ENCODE measurements at regions not wholly inside any gene's neighbourhood (a gene's known extent, or its start where the extent isn't known, plus 50 kb on each side); places are given as distances from the start of the nearest gene placed in this dataset.
A peak's percentile ranks its signal among the peaks of the same experiment; 100 is the strongest.

DNA sequence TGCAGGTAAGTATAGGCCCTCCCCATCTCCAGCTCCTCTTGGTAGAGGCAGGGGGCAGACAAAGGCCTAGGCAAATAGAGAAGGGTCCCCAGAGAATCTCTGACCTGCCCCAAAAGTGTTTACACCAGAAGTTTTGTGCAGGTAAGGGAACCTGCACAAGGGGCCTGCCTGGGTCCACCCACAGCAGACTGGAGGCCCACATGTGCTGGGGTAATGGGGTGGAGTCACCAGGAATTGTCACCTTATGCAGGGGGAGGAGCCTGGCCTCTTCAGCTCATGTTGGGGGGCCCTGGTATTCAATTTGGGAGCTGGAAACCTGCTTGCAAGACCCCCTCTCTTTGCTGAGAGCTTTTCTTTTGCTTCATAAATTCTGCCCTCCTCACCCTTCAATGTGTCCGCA is 302.7 kb downstream of the ZEB1 start:
- TF ChIP-seq POLR2AphosphoS5 (IDR thresholded peaks at IDR 0.05; ENCODE audit: low read depth, low read length) (no peak), SIN3A (IDR thresholded peaks at IDR 0.05; ENCODE audit: borderline replicate concordance, insufficient read depth, low read length) (no peak), TAF1 (IDR thresholded peaks at IDR 0.05; ENCODE audit: borderline replicate concordance, insufficient read depth, low read length) (no peak), FOXP2 (optimal IDR thresholded peaks at IDR 0.05; ENCODE audit: borderline replicate concordance, extremely low read depth, extremely low read length, insufficient read depth) (no peak)
- TF ChIP-seq, protein P1, sequence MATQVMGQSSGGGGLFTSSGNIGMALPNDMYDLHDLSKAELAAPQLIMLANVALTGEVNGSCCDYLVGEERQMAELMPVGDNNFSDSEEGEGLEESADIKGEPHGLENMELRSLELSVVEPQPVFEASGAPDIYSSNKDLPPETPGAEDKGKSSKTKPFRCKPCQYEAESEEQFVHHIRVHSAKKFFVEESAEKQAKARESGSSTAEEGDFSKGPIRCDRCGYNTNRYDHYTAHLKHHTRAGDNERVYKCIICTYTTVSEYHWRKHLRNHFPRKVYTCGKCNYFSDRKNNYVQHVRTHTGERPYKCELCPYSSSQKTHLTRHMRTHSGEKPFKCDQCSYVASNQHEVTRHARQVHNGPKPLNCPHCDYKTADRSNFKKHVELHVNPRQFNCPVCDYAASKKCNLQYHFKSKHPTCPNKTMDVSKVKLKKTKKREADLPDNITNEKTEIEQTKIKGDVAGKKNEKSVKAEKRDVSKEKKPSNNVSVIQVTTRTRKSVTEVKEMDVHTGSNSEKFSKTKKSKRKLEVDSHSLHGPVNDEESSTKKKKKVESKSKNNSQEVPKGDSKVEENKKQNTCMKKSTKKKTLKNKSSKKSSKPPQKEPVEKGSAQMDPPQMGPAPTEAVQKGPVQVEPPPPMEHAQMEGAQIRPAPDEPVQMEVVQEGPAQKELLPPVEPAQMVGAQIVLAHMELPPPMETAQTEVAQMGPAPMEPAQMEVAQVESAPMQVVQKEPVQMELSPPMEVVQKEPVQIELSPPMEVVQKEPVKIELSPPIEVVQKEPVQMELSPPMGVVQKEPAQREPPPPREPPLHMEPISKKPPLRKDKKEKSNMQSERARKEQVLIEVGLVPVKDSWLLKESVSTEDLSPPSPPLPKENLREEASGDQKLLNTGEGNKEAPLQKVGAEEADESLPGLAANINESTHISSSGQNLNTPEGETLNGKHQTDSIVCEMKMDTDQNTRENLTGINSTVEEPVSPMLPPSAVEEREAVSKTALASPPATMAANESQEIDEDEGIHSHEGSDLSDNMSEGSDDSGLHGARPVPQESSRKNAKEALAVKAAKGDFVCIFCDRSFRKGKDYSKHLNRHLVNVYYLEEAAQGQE (IDR thresholded peaks at IDR 0.05; ENCODE audit: insufficient read depth in 1 of 2, low read depth in 2 of 2, low read length in 2 of 2) = no peak

DNA sequence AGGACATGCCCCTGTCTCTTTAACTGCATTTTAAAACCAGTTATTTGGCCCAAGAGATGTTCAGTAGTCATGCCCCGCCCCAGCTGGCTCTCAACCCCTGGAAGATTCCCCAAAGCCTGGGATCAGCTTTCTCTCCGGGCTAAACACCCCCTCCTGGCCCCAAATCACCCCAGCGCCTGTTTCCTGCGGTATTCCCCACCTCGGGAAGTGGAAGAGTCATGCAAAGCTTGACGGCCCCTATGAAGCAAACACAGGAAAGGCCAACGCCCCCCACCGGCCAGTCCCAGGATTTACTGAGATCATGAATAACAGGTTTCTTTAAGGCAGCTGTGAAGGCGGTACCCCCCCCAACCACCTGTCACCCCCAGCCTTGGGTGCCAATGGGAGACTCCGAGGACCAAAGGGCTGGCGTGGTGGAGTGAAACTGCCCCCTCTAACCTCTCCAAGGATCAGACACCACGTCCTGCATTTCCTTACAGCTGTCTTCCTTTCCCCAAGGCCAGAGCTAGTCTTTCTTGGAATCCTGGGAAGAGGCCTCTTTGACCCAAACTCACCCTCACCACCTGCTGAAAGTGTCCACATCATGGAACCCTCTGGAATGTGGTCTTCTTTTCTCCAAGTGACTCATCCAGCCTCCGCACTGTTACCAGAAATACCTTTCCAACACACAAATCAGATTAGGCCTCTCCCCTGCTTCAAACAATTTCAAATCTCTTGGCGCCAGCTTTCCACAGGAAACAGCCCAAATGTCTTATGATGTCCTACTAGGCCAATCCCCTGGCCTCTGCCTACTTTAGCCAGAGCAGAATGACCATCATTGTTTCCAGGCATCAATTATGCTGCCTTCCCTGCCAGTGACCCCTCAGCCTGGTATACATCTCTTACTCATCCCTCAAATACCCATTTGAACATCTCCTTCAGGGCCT is 301.5 kb downstream of the ZEB1 start:
- TF ChIP-seq SIN3A (IDR thresholded peaks at IDR 0.05; ENCODE audit: borderline replicate concordance, insufficient read depth, low read length) (no peak), POLR2AphosphoS5 (IDR thresholded peaks at IDR 0.05; ENCODE audit: low read depth, low read length) (no peak), FOXP2 (optimal IDR thresholded peaks at IDR 0.05; ENCODE audit: borderline replicate concordance, extremely low read depth, extremely low read length, insufficient read depth) (no peak), TAF1 (IDR thresholded peaks at IDR 0.05; ENCODE audit: borderline replicate concordance, insufficient read depth, low read length) (no peak)
- TF ChIP-seq, protein P1 (IDR thresholded peaks at IDR 0.05; ENCODE audit: insufficient read depth in 1 of 2, low read depth in 2 of 2, low read length in 2 of 2) = no peak

DNA sequence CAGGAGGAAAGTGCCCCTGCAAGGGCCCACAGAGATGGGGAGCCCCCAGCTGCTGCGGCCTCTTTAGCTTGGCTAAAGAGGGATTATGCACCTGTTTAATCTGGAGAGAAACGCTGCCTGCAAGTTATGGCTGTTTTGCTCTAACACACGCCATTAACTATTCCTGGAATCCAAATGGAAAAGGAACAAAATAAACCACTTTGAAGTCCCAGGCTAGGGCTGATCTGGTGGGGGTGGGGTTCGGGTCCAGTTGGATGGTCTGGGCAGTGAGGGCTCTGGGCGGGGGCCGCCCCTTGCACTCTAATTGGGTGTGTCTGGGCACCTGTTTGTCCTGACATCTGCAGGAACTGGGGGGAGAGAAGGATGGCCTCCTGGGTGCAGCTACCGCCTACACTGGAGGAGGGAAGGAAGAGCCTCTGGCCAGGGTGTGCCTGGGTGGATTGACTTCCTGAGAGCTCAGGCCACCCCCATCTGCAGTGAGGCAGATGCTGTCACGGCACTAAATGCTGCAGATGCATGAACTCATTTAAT is 300.6 kb downstream of the ZEB1 start:
- TF ChIP-seq FOXP2 (optimal IDR thresholded peaks at IDR 0.05; ENCODE audit: borderline replicate concordance, extremely low read depth, extremely low read length, insufficient read depth) (peak; percentile 17), POLR2AphosphoS5 (IDR thresholded peaks at IDR 0.05; ENCODE audit: low read depth, low read length) (no peak)

DNA sequence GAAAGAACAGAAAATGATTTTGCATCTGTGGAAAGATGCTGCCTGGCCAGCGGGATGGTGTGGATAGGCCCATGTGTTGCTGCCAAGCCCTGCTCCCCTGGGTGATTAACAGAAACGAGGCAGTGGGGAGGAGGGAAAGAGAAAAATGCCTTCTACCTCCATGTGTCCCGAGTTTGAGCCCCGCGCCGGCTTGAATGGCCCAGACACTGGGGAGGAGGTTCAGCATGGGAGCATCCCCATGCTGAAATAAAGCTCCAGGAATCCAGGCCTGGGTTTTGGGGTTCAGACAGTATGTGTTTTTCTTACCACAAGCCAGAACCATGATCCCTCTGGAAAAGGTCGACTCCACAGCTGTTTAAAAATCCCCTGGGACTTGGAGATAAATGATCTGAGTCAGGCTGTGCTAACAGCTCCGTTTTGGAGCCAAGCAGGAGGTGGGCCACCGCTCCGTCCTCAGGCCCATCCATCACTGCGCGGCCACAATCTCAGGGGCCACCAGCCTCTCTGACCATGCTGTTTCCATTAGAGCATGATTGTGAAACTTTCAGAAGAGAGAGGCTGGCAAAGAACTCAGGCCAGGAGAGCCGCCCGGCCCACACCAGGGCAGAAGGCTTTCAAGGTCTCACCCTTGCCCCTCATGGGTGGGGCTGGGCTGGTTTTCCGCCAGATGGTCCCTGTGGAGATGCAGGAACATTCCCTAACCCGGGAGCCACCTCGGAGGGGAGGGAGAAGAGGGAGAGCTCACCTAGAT is 299.7 kb downstream of the ZEB1 start:
- TF ChIP-seq POLR2AphosphoS5 (IDR thresholded peaks at IDR 0.05; ENCODE audit: low read depth, low read length) = no peak
- TF ChIP-seq TAF1 (IDR thresholded peaks at IDR 0.05; ENCODE audit: borderline replicate concordance, insufficient read depth, low read length) = no peak
- no peak for TF ChIP-seq FOXP2 (optimal IDR thresholded peaks at IDR 0.05; ENCODE audit: borderline replicate concordance, extremely low read depth, extremely low read length, insufficient read depth)
- TF ChIP-seq, protein P1 (IDR thresholded peaks at IDR 0.05; ENCODE audit: insufficient read depth in 1 of 2, low read depth in 2 of 2, low read length in 2 of 2) = no peak
- TF ChIP-seq SIN3A (IDR thresholded peaks at IDR 0.05; ENCODE audit: borderline replicate concordance, insufficient read depth, low read length) = no peak

DNA sequence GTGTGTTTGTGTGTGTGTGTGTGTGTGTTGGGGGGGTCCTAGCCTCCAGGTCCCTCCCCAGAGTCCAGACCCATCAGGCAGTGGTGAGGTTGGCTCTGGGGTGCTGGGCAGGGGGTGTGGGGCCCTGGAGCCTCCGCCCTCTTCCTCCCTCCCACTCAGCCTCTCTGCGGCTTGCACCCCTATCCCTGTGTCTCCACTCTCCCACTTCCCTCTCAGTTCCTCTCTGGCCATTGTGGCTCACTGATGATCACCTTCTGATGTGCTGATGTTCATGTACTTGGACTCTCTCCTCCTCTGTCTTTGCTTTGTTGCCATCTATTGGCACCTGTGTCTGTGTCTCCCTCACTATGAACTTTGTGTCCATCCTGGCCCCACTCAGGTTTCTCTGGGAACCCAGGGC is 298.7 kb downstream of the ZEB1 start:
- TF ChIP-seq, protein P1 (IDR thresholded peaks at IDR 0.05; ENCODE audit: insufficient read depth in 1 of 2, low read depth in 2 of 2, low read length in 2 of 2) = no peak
- TF ChIP-seq FOXP2 (optimal IDR thresholded peaks at IDR 0.05; ENCODE audit: borderline replicate concordance, extremely low read depth, extremely low read length, insufficient read depth) (no peak), POLR2AphosphoS5 (IDR thresholded peaks at IDR 0.05; ENCODE audit: low read depth, low read length) (no peak), SIN3A (IDR thresholded peaks at IDR 0.05; ENCODE audit: borderline replicate concordance, insufficient read depth, low read length) (no peak), TAF1 (IDR thresholded peaks at IDR 0.05; ENCODE audit: borderline replicate concordance, insufficient read depth, low read length) (no peak)

Data from PFSK-1 (cell line).